Activated T-helper 17 cell treated with anti-CD3 and anti-CD28 coated beads, Interleukin-2, amount 50 U/mL, for 72 hours (primary cell): ENCODE measurements at regions not wholly inside any gene's neighbourhood (a gene's known extent, or its start where the extent isn't known, plus 50 kb on each side); places are given as distances from the start of the nearest gene placed in this dataset.
A peak's percentile ranks its signal among the peaks of the same experiment; 100 is the strongest.
"Not testable (repeated sequence)": the region's sequence is repeated elsewhere in the genome, so short reads cannot be mapped to it uniquely, and the experiment has no call there.

Source experiments
- ATAC-seq: fragments of 150-1000 bp; cut with Tn5 transposase; replicated peaks from 2 replicates; pipeline ENCODE4 v1.10.0; 2021; ENCODE audit warnings: mild to moderate bottlenecking, moderate library complexity
- H3K27ac Mint-ChIP-seq: one replicate; pipeline ENCODE4 v1.8.0; 2022; ENCODE audit warnings: mixed read lengths
- H3K27me3 Mint-ChIP-seq: one replicate; pipeline ENCODE4 v1.8.0; 2022; ENCODE audit warnings: mixed read lengths
- H3K36me3 Mint-ChIP-seq: one replicate; pipeline ENCODE4 v1.8.0; 2022; ENCODE audit warnings: low read depth, mild to moderate bottlenecking, mixed read lengths
- H3K4me1 Mint-ChIP-seq: one replicate; pipeline ENCODE4 v1.8.0; 2022; ENCODE audit warnings: mixed read lengths
- H3K4me3 Mint-ChIP-seq: one replicate; pipeline ENCODE4 v1.8.0; 2022; ENCODE audit warnings: mild to moderate bottlenecking, mixed read lengths
- H3K9me3 Mint-ChIP-seq: one replicate; pipeline ENCODE4 v1.8.0; 2022; ENCODE audit warnings: mixed read lengths

GRCh38 chr16:29270033-29270432 is 136.5 kb downstream of the NPIPB11 start:
- not testable (repeated sequence) for H3K27ac Mint-ChIP-seq, H3K4me1 Mint-ChIP-seq, H3K4me3 Mint-ChIP-seq, H3K27me3 Mint-ChIP-seq, H3K9me3 Mint-ChIP-seq, H3K36me3 Mint-ChIP-seq, ATAC-seq

- H3K4me3 Mint-ChIP-seq, H3K27me3 Mint-ChIP-seq, ATAC-seq, H3K27ac Mint-ChIP-seq, H3K9me3 Mint-ChIP-seq, H3K36me3 Mint-ChIP-seq, H3K4me1 Mint-ChIP-seq: not testable (repeated sequence)
These were observed 137.2 kb downstream of the NPIPB11 start for GRCh38 chr16:29269192-29269811.

- not testable (repeated sequence) for H3K4me1 Mint-ChIP-seq, H3K36me3 Mint-ChIP-seq, H3K4me3 Mint-ChIP-seq, H3K27ac Mint-ChIP-seq, H3K9me3 Mint-ChIP-seq, H3K27me3 Mint-ChIP-seq, ATAC-seq
These were observed 137.7 kb downstream of the NPIPB11 start for GRCh38 chr16:29268785-29269191.

GRCh38 chr16:29268348-29268747 is 138.2 kb downstream of the NPIPB11 start:
- not testable (repeated sequence) for H3K9me3 Mint-ChIP-seq, H3K27me3 Mint-ChIP-seq, H3K27ac Mint-ChIP-seq, H3K4me1 Mint-ChIP-seq, H3K36me3 Mint-ChIP-seq, ATAC-seq, H3K4me3 Mint-ChIP-seq

- not testable (repeated sequence) for H3K4me3 Mint-ChIP-seq, H3K9me3 Mint-ChIP-seq, H3K27ac Mint-ChIP-seq
These were observed 138.6 kb downstream of the NPIPB11 start for GRCh38 chr16:29267891-29268290.

GRCh38 chr16:29267055-29267619 is 139.4 kb downstream of the NPIPB11 start:
- not testable (repeated sequence) for H3K27me3 Mint-ChIP-seq, H3K27ac Mint-ChIP-seq, H3K9me3 Mint-ChIP-seq, H3K4me1 Mint-ChIP-seq, ATAC-seq, H3K4me3 Mint-ChIP-seq, H3K36me3 Mint-ChIP-seq

More at GRCh38 chr16:29267891-29268290, 138.6 kb downstream of the NPIPB11 start:
- not testable (repeated sequence) for H3K27me3 Mint-ChIP-seq, H3K36me3 Mint-ChIP-seq, H3K4me1 Mint-ChIP-seq, ATAC-seq

- not testable (repeated sequence) for H3K36me3 Mint-ChIP-seq, H3K27ac Mint-ChIP-seq, H3K4me3 Mint-ChIP-seq, H3K4me1 Mint-ChIP-seq, H3K27me3 Mint-ChIP-seq, H3K9me3 Mint-ChIP-seq
- peak; percentile 57 for ATAC-seq
These were observed 139.9 kb downstream of the NPIPB11 start for GRCh38 chr16:29266612-29267011.

- not testable (repeated sequence) for H3K4me1 Mint-ChIP-seq
These were observed 141.2 kb downstream of the NPIPB11 start for GRCh38 chr16:29265255-29265853.

GRCh38 chr16:29264080-29264837 is 142.3 kb downstream of the NPIPB11 start:
- not testable (repeated sequence) for ATAC-seq, H3K27me3 Mint-ChIP-seq, H3K4me1 Mint-ChIP-seq, H3K9me3 Mint-ChIP-seq, H3K4me3 Mint-ChIP-seq, H3K27ac Mint-ChIP-seq, H3K36me3 Mint-ChIP-seq

More at GRCh38 chr16:29265255-29265853, 141.2 kb downstream of the NPIPB11 start:
- not testable (repeated sequence) for H3K27me3 Mint-ChIP-seq, H3K4me3 Mint-ChIP-seq, H3K9me3 Mint-ChIP-seq, H3K36me3 Mint-ChIP-seq, H3K27ac Mint-ChIP-seq
- peak; percentile 98 for ATAC-seq

- not testable (repeated sequence) for H3K9me3 Mint-ChIP-seq, H3K4me1 Mint-ChIP-seq, H3K27ac Mint-ChIP-seq, H3K36me3 Mint-ChIP-seq, H3K27me3 Mint-ChIP-seq, ATAC-seq, H3K4me3 Mint-ChIP-seq
These were observed 143.8 kb downstream of the NPIPB11 start for GRCh38 chr16:29262725-29263124.

- not testable (repeated sequence) for H3K36me3 Mint-ChIP-seq, H3K9me3 Mint-ChIP-seq, H3K27me3 Mint-ChIP-seq
These were observed 144.9 kb downstream of the NPIPB11 start for GRCh38 chr16:29261427-29262248.

GRCh38 chr16:29260683-29261426 is 145.7 kb downstream of the NPIPB11 start:
- not testable (repeated sequence) for H3K9me3 Mint-ChIP-seq, ATAC-seq, H3K27ac Mint-ChIP-seq

More at GRCh38 chr16:29261427-29262248, 144.9 kb downstream of the NPIPB11 start:
- ATAC-seq, H3K4me3 Mint-ChIP-seq, H3K4me1 Mint-ChIP-seq, H3K27ac Mint-ChIP-seq: not testable (repeated sequence)

GRCh38 chr16:29259635-29260457 is 146.7 kb downstream of the NPIPB11 start:
- H3K9me3 Mint-ChIP-seq, H3K36me3 Mint-ChIP-seq, H3K4me3 Mint-ChIP-seq, H3K27me3 Mint-ChIP-seq, H3K4me1 Mint-ChIP-seq, ATAC-seq, H3K27ac Mint-ChIP-seq: not testable (repeated sequence)

More at GRCh38 chr16:29260683-29261426, 145.7 kb downstream of the NPIPB11 start:
- H3K4me3 Mint-ChIP-seq, H3K4me1 Mint-ChIP-seq, H3K27me3 Mint-ChIP-seq, H3K36me3 Mint-ChIP-seq: not testable (repeated sequence)
